Endothelial cell of umbilical vein (primary cell): ENCODE measurements at regions not wholly inside any gene's neighbourhood (a gene's known extent, or its start where the extent isn't known, plus 50 kb on each side); places are given as distances from the start of the nearest gene placed in this dataset.

ENCODE experiments used
- BruUV-seq: library from RNA; stranded (reverse); fragments of 400-500 nt; replicated peaks from 2 replicates; lab custom pipeline; 2021; lab: Mats Ljungman, UMichigan
- CTCF ChIA-PET: fragments of 300-600, 350-600 bp; sonication (Branson Sonifier 250); formaldehyde crosslinking; loops from one replicate; lab custom pipeline; 2021; ENCODE audit warnings: antibody characterized with exemption, inconsistent platforms; lab: Charles Lee
- POLR2A ChIA-PET: fragments of 300-600, 350-600 bp; sonication (Branson Sonifier 250); formaldehyde crosslinking; loops from one replicate; lab custom pipeline; 2021; ENCODE audit warnings: antibody characterized with exemption, inconsistent platforms; lab: Charles Lee
- DNase-seq: peaks from one replicate; pipeline ENCODE4 v3.0.0-alpha.2; 2011; ENCODE audit warnings: low read depth, low spot score
- FAIRE-seq: peaks from 2 replicates; lab custom pipeline; 2011; peaks lifted over from hg19 to GRCh38; lab: Jason Lieb, UNC
- H2AFZ ChIP-seq: 2 replicates; pipeline ENCODE4 v1.6.0; 2012; ENCODE audit warnings: low read depth, low read length, control low read depth, inconsistent platforms
- H3K27ac ChIP-seq: 2 replicates; pipeline ENCODE4 v1.5.1; 2011; ENCODE audit warnings: low read depth, mild to moderate bottlenecking, control low read depth, low read length, moderate library complexity; ENCODE audit not compliant: insufficient read depth
- H3K27me3 ChIP-seq, 2 experiments: 2 replicates each; pipeline versions ENCODE4 v1.6.0 to v1.6.1; 2011; ENCODE audit warnings: low read length in 2 of 2, mixed read lengths in 1 of 2; ENCODE audit not compliant: control insufficient read depth in 2 of 2, insufficient read depth in 2 of 2
- H3K36me3 ChIP-seq, 2 experiments: 2 replicates in 1 of 2; 3 replicates in 1 of 2; pipeline ENCODE4 v1.5.1; 2011; ENCODE audit warnings: low read length in 2 of 2, mild to moderate bottlenecking in 1 of 2, moderate library complexity in 1 of 2; ENCODE audit not compliant: control insufficient read depth in 2 of 2, insufficient read depth in 2 of 2; ENCODE audit errors: extremely low read depth in 1 of 2
- H3K4me1 ChIP-seq: 3 replicates; pipeline ENCODE4 v1.5.1; 2011; ENCODE audit warnings: mild to moderate bottlenecking, low read length; ENCODE audit not compliant: control insufficient read depth, insufficient read depth; ENCODE audit errors: extremely low read depth
- H3K4me2 ChIP-seq: 2 replicates; pipeline ENCODE4 v1.6.1; 2011; ENCODE audit warnings: low read length, control low read depth, mixed read lengths; ENCODE audit not compliant: insufficient read depth
- H3K4me3 ChIP-seq, 3 experiments: fragments of 200-600 bp in 1 of 3; sonication (generic), shearing (Covaris generic) in 1 of 3; replicated peaks in 1 of 3; 2 replicates each; pipeline ENCODE4 v1.5.1; 2011 to 2016; ENCODE audit warnings: control low read depth in 3 of 3, low read length in 3 of 3, mild to moderate bottlenecking in 2 of 3, inconsistent platforms in 1 of 3, low read depth in 1 of 3, moderate library complexity in 1 of 3; ENCODE audit not compliant: insufficient read depth in 1 of 3
- H3K79me2 ChIP-seq: 2 replicates; pipeline ENCODE4 v1.6.0; 2012; ENCODE audit warnings: low read length, inconsistent platforms; ENCODE audit not compliant: control insufficient read depth, insufficient read depth
- H3K9ac ChIP-seq: replicated peaks from 2 replicates; pipeline ENCODE3; 2011; ENCODE audit warnings: low read length, control low read depth; ENCODE audit not compliant: insufficient read depth; ENCODE audit errors: extremely low read depth
- H3K9me1 ChIP-seq: replicated peaks from 3 replicates; pipeline ENCODE4 v1.6.0; 2011; ENCODE audit warnings: mild to moderate bottlenecking, low read length; ENCODE audit not compliant: control insufficient read depth, insufficient read depth; ENCODE audit errors: extremely low read depth
- H3K9me3 ChIP-seq: replicated peaks from 2 replicates; pipeline ENCODE4 v1.5.1; 2012; ENCODE audit warnings: low read length, inconsistent platforms; ENCODE audit not compliant: control insufficient read depth, insufficient read depth
- H4K20me1 ChIP-seq: replicated peaks from 2 replicates; pipeline ENCODE3; 2011; ENCODE audit warnings: mild to moderate bottlenecking, low read length; ENCODE audit not compliant: control insufficient read depth, insufficient read depth; ENCODE audit errors: extremely low read depth
- CTCF ChIP-seq, 2 donors: IDR thresholded peaks; 1 replicate in 1 of 2; 2 replicates in 1 of 2; pipeline ENCODE4 v1.5.1; 2011; ENCODE audit warnings: low read length in 2 of 2, mild to moderate bottlenecking in 2 of 2, moderate library complexity in 2 of 2, control low read depth in 1 of 2, inconsistent platforms in 1 of 2, low read depth in 1 of 2; ENCODE audit not compliant: insufficient read depth in 1 of 2; ENCODE audit errors: extremely low read depth in 1 of 2
- EZH2 ChIP-seq: IDR thresholded peaks from 2 replicates; pipeline ENCODE4 v1.6.1; 2012; ENCODE audit warnings: borderline replicate concordance, low read depth, mild to moderate bottlenecking, moderate library complexity, low read length, inconsistent platforms; ENCODE audit not compliant: severe bottlenecking
- FOS ChIP-seq: IDR thresholded peaks from 2 replicates; pipeline ENCODE4 v1.6.1; 2011; ENCODE audit warnings: mild to moderate bottlenecking, low read length, moderate library complexity, borderline replicate concordance; ENCODE audit not compliant: insufficient read depth
- GATA2 ChIP-seq: IDR thresholded peaks from 2 replicates; pipeline ENCODE4 v1.7.0; 2011; ENCODE audit warnings: low read depth, mild to moderate bottlenecking, moderate library complexity, mixed read lengths, low read length; ENCODE audit not compliant: insufficient read length, insufficient read depth
- JUN ChIP-seq: IDR thresholded peaks from 2 replicates; pipeline ENCODE4 v1.6.1; 2011; ENCODE audit warnings: borderline replicate concordance, low read depth; ENCODE audit not compliant: insufficient read length, insufficient read depth
- MAX ChIP-seq: IDR thresholded peaks from 2 replicates; pipeline ENCODE4 v1.6.1; 2011; ENCODE audit not compliant: insufficient read depth, insufficient read length
- MYC ChIP-seq: IDR thresholded peaks from one replicate; pipeline ENCODE4 v1.6.1; 2011; ENCODE audit warnings: mild to moderate bottlenecking, low read depth, low read length
- POLR2A ChIP-seq: IDR thresholded peaks from 2 replicates; pipeline ENCODE4 v1.6.1; 2012; ENCODE audit warnings: low read depth, mild to moderate bottlenecking, control low read depth, low read length
- POLR2AphosphoS5 ChIP-seq: IDR thresholded peaks from 2 replicates; pipeline ENCODE4 v1.6.1; 2012; ENCODE audit warnings: low read depth, mild to moderate bottlenecking, control low read depth, low read length, moderate library complexity; ENCODE audit not compliant: insufficient read depth
- dilution Hi-C: fragments of 300-500 bp; cut with MboI; formaldehyde crosslinking; loops from one replicate; pipeline ENCODE4 v1.15.0; 2019; ENCODE audit warnings: low sequenced_read_pairs; ENCODE audit not compliant: extremely low pct_ligation_motif_present
- intact Hi-C: fragments of 100-400 bp; cut with micrococcal nuclease; formaldehyde crosslinking; loops from one replicate; pipeline ENCODE4 v1.10.0; 2022

GRCh38 chr1:70914224-70914623 lies 133.4 kb downstream of the PTGER3 start:
- Histone ChIP-seq H3K9me1 (no peaks in the 10 kb centered on the region), H3K9me3 (no peaks in the 10 kb centered on the region), H3K27ac (no peak overlapping the region), H3K27me3 (no peaks in the 10 kb centered on the region), H3K9ac (no peak overlapping the region), H2AFZ (no peak overlapping the region), H3K79me2 (no peaks in the 10 kb centered on the region), H3K4me2 (no peak overlapping the region), H4K20me1 (no peaks in the 10 kb centered on the region), H3K4me3 (no peak overlapping the region), H3K4me1 (no peaks in the 10 kb centered on the region), H3K36me3 (no peaks in the 10 kb centered on the region)
- DNase-seq (no peak), FAIRE-seq (no peak)
- POLR2A ChIA-PET: no interaction called here
- TF ChIP-seq GATA2 (no peak), FOS (no peak), POLR2AphosphoS5 (no peak), MYC (no peak), POLR2A (no peak), MAX (no peak), EZH2 (no peak), JUN (no peak), CTCF (IDR thresholded peaks at IDR 0.05; ENCODE audit: extremely low read depth in 1 of 2, insufficient read depth in 1 of 2, low read depth in 1 of 2, low read length in 2 of 2) (no peak)
- intact Hi-C loops (no loop called here), dilution Hi-C loops (no loop called here)
- CTCF ChIA-PET: no interaction called here
- no TSS peak for BruUV-seq
